H1 (cell line): ENCODE measurements at regions not wholly inside any gene's neighbourhood (a gene's known extent, or its start where the extent isn't known, plus 50 kb on each side); places are given as distances from the start of the nearest gene placed in this dataset.

ENCODE experiments used
- CTCF ChIA-PET: fragments of 300-600 bp; sonication (Branson Sonifier 250); formaldehyde crosslinking; loops from one replicate; lab custom pipeline; 2021; ENCODE audit not compliant: partially characterized antibody; lab: Charles Lee
- POLR2A ChIA-PET: fragments of 300-600 bp; sonication (Branson Sonifier 250); formaldehyde crosslinking; loops from one replicate; lab custom pipeline; 2021; ENCODE audit warnings: inconsistent platforms; ENCODE audit not compliant: partially characterized antibody; lab: Charles Lee
- DNase-seq, 2 experiments: peaks; one replicate each; pipeline versions ENCODE4 v3.0.0 to v3.0.0-alpha.2; 2010 to 2022; ENCODE audit warnings: low spot score in 2 of 2, low read depth in 1 of 2, mixed read lengths in 1 of 2
- FAIRE-seq: peaks from 2 replicates; lab custom pipeline; 2011; peaks lifted over from hg19 to GRCh38; lab: Jason Lieb, UNC
- H2AFZ ChIP-seq: 2 replicates; pipeline ENCODE4 v1.8.1; 2012; ENCODE audit warnings: low read length, inconsistent platforms
- H2AK5ac ChIP-seq: 2 replicates; pipeline ENCODE4 v1.6.1; 2013; ENCODE audit warnings: low read depth, low read length
- H2BK120ac ChIP-seq: replicated peaks from 2 replicates; pipeline ENCODE3; 2013; ENCODE audit warnings: low read depth, low read length, inconsistent platforms
- H2BK12ac ChIP-seq: 2 replicates; pipeline ENCODE4 v1.6.1; 2013; ENCODE audit warnings: low read depth, low read length
- H2BK15ac ChIP-seq: 2 replicates; pipeline ENCODE4 v1.6.1; 2013; ENCODE audit warnings: low read length
- H2BK20ac ChIP-seq: 2 replicates; pipeline ENCODE4 v1.6.1; 2013; ENCODE audit warnings: low read length
- H2BK5ac ChIP-seq: 2 replicates; pipeline ENCODE4 v1.6.1; 2013; ENCODE audit warnings: low read depth, low read length
- H3K14ac ChIP-seq: 2 replicates; pipeline ENCODE4 v1.6.1; 2013; ENCODE audit warnings: inconsistent platforms; ENCODE audit not compliant: insufficient read length
- H3K18ac ChIP-seq: 2 replicates; pipeline ENCODE4 v1.6.1; 2013; ENCODE audit warnings: low read length; ENCODE audit errors: extremely low read depth
- H3K23ac ChIP-seq: 2 replicates; pipeline ENCODE4 v1.6.1; 2013; ENCODE audit warnings: inconsistent platforms; ENCODE audit not compliant: insufficient read length
- H3K23me2 ChIP-seq: 2 replicates; pipeline ENCODE4 v1.6.1; 2013; ENCODE audit warnings: low read depth, low read length
- H3K27ac ChIP-seq: 2 replicates; pipeline ENCODE4 v1.6.1; 2011; ENCODE audit warnings: low read depth, low read length, inconsistent platforms
- H3K27me3 ChIP-seq, 4 experiments: replicated peaks in 1 of 4; 1 replicate in 1 of 4; 2 replicates in 3 of 4; pipeline versions ENCODE4 v1.6.1 to v1.8.1; 2011 to 2013; ENCODE audit warnings: low read length in 3 of 4, mild to moderate bottlenecking in 3 of 4, inconsistent platforms in 2 of 4, mixed read lengths in 2 of 4, moderate library complexity in 1 of 4; ENCODE audit not compliant: control insufficient read depth in 3 of 4, insufficient read depth in 3 of 4; ENCODE audit errors: extremely low read depth in 1 of 4
- H3K36me3 ChIP-seq, 4 experiments: 2 replicates each; pipeline versions ENCODE4 v1.6.1 to v1.8.1; 2011 to 2013; ENCODE audit warnings: mild to moderate bottlenecking in 4 of 4, low read length in 3 of 4, moderate library complexity in 2 of 4, control low read depth in 1 of 4, inconsistent platforms in 1 of 4; ENCODE audit not compliant: insufficient read depth in 4 of 4, control insufficient read depth in 2 of 4
- H3K4ac ChIP-seq: replicated peaks from 2 replicates; pipeline ENCODE3; 2013; ENCODE audit warnings: low read length, low read depth, mixed read lengths, inconsistent platforms; ENCODE audit not compliant: insufficient read length
- H3K4me1 ChIP-seq, 4 experiments: replicated peaks in 1 of 4; 1 replicate in 1 of 4; 2 replicates in 3 of 4; pipeline versions ENCODE4 v1.6.1 to v1.8.1; 2011 to 2013; ENCODE audit warnings: low read length in 3 of 4, inconsistent platforms in 2 of 4, mixed read lengths in 1 of 4; ENCODE audit not compliant: insufficient read depth in 4 of 4, control insufficient read depth in 3 of 4
- H3K4me2 ChIP-seq, 2 experiments: 2 replicates each; pipeline versions ENCODE4 v1.6.1 to v1.8.1; 2011 to 2013; ENCODE audit warnings: low read depth in 2 of 2, low read length in 2 of 2, control low read depth in 1 of 2, inconsistent platforms in 1 of 2, mild to moderate bottlenecking in 1 of 2; ENCODE audit not compliant: insufficient read depth in 1 of 2
- H3K4me3 ChIP-seq, 4 experiments: fragments of 200-600, 300-600 bp in 1 of 4; sonication (generic), shearing (Covaris generic), sonication (Bioruptor Twin) in 1 of 4; 2 replicates each; pipeline versions ENCODE4 v1.5.1 to v1.8.1; 2011 to 2016; ENCODE audit warnings: low read length in 4 of 4, low read depth in 3 of 4, control low read depth in 2 of 4, inconsistent platforms in 2 of 4, mild to moderate bottlenecking in 2 of 4, mixed read lengths in 1 of 4, moderate library complexity in 1 of 4; ENCODE audit not compliant: insufficient read depth in 2 of 4; ENCODE audit errors: extremely low read depth in 1 of 4
- H3K56ac ChIP-seq: replicated peaks from 2 replicates; pipeline ENCODE3; 2013; ENCODE audit warnings: low read depth, mild to moderate bottlenecking, mixed read lengths, low read length, inconsistent platforms; ENCODE audit not compliant: insufficient read length
- H3K79me1 ChIP-seq: 2 replicates; pipeline ENCODE4 v1.6.1; 2013; ENCODE audit warnings: low read depth, low read length, control low read depth
- H3K79me2 ChIP-seq, 2 experiments: 2 replicates each; pipeline versions ENCODE4 v1.6.1 to v1.8.1; 2012 to 2013; ENCODE audit warnings: low read length in 2 of 2, mild to moderate bottlenecking in 2 of 2, inconsistent platforms in 1 of 2; ENCODE audit not compliant: insufficient read depth in 2 of 2, control insufficient read depth in 1 of 2
- H3K9ac ChIP-seq, 4 experiments: replicated peaks in 1 of 4; 1 replicate in 1 of 4; 2 replicates in 3 of 4; pipeline versions ENCODE4 v1.6.1 to v1.8.1; 2011 to 2013; ENCODE audit warnings: low read depth in 3 of 4, low read length in 3 of 4, control low read depth in 2 of 4, mild to moderate bottlenecking in 2 of 4, moderate library complexity in 2 of 4, inconsistent platforms in 1 of 4; ENCODE audit errors: extremely low read depth in 1 of 4
- H3K9me3 ChIP-seq, 2 experiments: 2 replicates each; pipeline versions ENCODE4 v1.6.1 to v1.8.1; 2012 to 2013; ENCODE audit warnings: mild to moderate bottlenecking in 2 of 2, moderate library complexity in 2 of 2, control low read depth in 1 of 2, inconsistent platforms in 1 of 2, low read depth in 1 of 2, low read length in 1 of 2, mixed read lengths in 1 of 2; ENCODE audit not compliant: insufficient read depth in 2 of 2
- H4K20me1 ChIP-seq, 2 experiments: replicated peaks in 1 of 2; 2 replicates each; pipeline versions ENCODE3 to v1.8.1; 2011 to 2013; ENCODE audit warnings: inconsistent platforms in 2 of 2, low read length in 2 of 2, mild to moderate bottlenecking in 1 of 2; ENCODE audit not compliant: insufficient read depth in 2 of 2, control insufficient read depth in 1 of 2
- H4K5ac ChIP-seq: 2 replicates; pipeline ENCODE4 v1.6.1; 2013; ENCODE audit warnings: low read length, low read depth, mixed read lengths, inconsistent platforms; ENCODE audit not compliant: insufficient read length
- H4K8ac ChIP-seq: 2 replicates; pipeline ENCODE4 v1.8.0; 2013; ENCODE audit warnings: mild to moderate bottlenecking, moderate library complexity, low read length, inconsistent platforms; ENCODE audit not compliant: insufficient read depth; ENCODE audit errors: extremely low read depth
- H4K91ac ChIP-seq: replicated peaks from 2 replicates; pipeline ENCODE3; 2013; ENCODE audit warnings: low read length, mixed read lengths, inconsistent platforms; ENCODE audit not compliant: insufficient read length
- CHD2 ChIP-seq: IDR thresholded peaks from 2 replicates; pipeline ENCODE4 v1.6.1; 2012; ENCODE audit warnings: low read length, improper control_type of control experiment
- SIX5 ChIP-seq: IDR thresholded peaks from 2 replicates; pipeline ENCODE4 v1.6.1; 2011; ENCODE audit warnings: mild to moderate bottlenecking, low read depth, low read length
- WGBS, 2 experiments: shearing (Covaris generic) in 1 of 2; methylation state at CpG; one replicate each; pipeline versions ENCODE4 v1.1.6 to v1.1.7; 2013 to 2015; ENCODE audit warnings: low lambda C conversion rate in 2 of 2, mixed read lengths in 2 of 2, inconsistent platforms in 1 of 2, low coverage in 1 of 2, missing lambda C conversion rate in 1 of 2; ENCODE audit not compliant: insufficient replicate concordance in 2 of 2, insufficient coverage in 1 of 2, insufficient read length in 1 of 2; ENCODE audit errors: extremely low coverage in 1 of 2, missing lambda C conversion rate in 1 of 2; 5-methylcytosine and 5-hydroxymethylcytosine counted together

- Histone ChIP-seq H2BK120ac (no peak overlapping the region), H3K23ac (no peak overlapping the region), H3K79me1 (no peaks in the 10 kb centered on the region), H2BK5ac (no peak overlapping the region), H3K18ac (no peak overlapping the region), H3K27ac (no peak overlapping the region), H2BK15ac (no peak overlapping the region), H3K4ac (no peak overlapping the region), H3K9me3 (no peaks in the 10 kb centered on the region), H4K5ac (no peak overlapping the region), H2AK5ac (no peak overlapping the region), H3K14ac (no peak overlapping the region), H2AFZ (no peak overlapping the region), H3K79me2 (no peaks in the 10 kb centered on the region), H3K4me2 (no peak overlapping the region), H3K4me3 (no peak overlapping the region), H3K4me1 (no peaks in the 10 kb centered on the region), H3K9ac (no peak overlapping the region), H4K91ac (no peak overlapping the region), H2BK12ac (no peak overlapping the region), H3K23me2 (no peaks in the 10 kb centered on the region), H3K36me3 (no peaks in the 10 kb centered on the region), H3K27me3 (peaks cover 0 to 1% (median 0%) of the 10 kb centered on the region in 4 experiments; a peak in 1 of 7 replicates), H4K20me1 (no peaks in the 10 kb centered on the region), H2BK20ac (no peak overlapping the region), H4K8ac (no peak overlapping the region), H3K56ac (no peak overlapping the region)
- DNase-seq (no peak), FAIRE-seq (no peak)
- no peak for TF ChIP-seq SIX5
- no peak for TF ChIP-seq CHD2
- ChIA-PET CTCF (interaction anchor here (1.0 kb wide), 1 partner anchor 37 kb away, joined by 3 read pairs; no protein-coding TSS in a partner anchor), POLR2A (no interaction called here)
- WGBS, 2 experiments = 90% methylated on average over 3 of the region's 3 CpGs; no CpG with 5 or more reads in 1 of the 2 experiments
These were observed 78.7 kb upstream of the SNRK start for GRCh38 chr3:43207628-43208085.
